HepG2 (cell line): ENCODE measurements at regions not wholly inside any gene's neighbourhood (a gene's known extent, or its start where the extent isn't known, plus 50 kb on each side); places are given as distances from the start of the nearest gene placed in this dataset.

Experiments
- ATAC-seq: fragments of 200-7000 bp; cut with Tn5 transposase; 3 replicates; pipeline ENCODE4 v1.9.1; 2020; ENCODE audit warnings: mild to moderate bottlenecking, moderate library complexity
- BruUV-seq: library from RNA; stranded (reverse); fragments of 400-500 nt; replicated peaks from 2 replicates; lab custom pipeline; 2021; lab: Mats Ljungman, UMichigan
- CTCF ChIA-PET: fragments of 300-600 bp; formaldehyde crosslinking; extraction: SDS; loops from one replicate; lab custom pipeline; 2021; ENCODE audit warnings: low total read pairs, inconsistent platforms, low intra/inter-chr PET ratio; lab: Yijun Ruan, JAX
- POLR2A ChIA-PET: fragments of 350-600 bp; sonication (Branson Sonifier 250); formaldehyde crosslinking; loops from one replicate; lab custom pipeline; 2020; ENCODE audit warnings: antibody characterized with exemption, inconsistent platforms; lab: Yijun Ruan, JAX
- DNase-seq: peaks from one replicate; pipeline ENCODE4 v3.0.0-alpha.2; 2015; ENCODE audit warnings: low spot score
- FAIRE-seq: peaks from 3 replicates; lab custom pipeline; 2011; peaks lifted over from hg19 to GRCh38; lab: Jason Lieb, UNC
- H2AFZ ChIP-seq: one replicate; pipeline ENCODE4 v1.6.1; 2011; ENCODE audit warnings: low read length, inconsistent platforms
- H3K27ac ChIP-seq: fragments of 300-600 bp; 3 replicates; pipeline ENCODE4 v1.8.0; 2011; ENCODE audit warnings: mixed run types, mild to moderate bottlenecking, mixed read lengths, low read length, inconsistent platforms; ENCODE audit not compliant: insufficient read depth; ENCODE audit errors: extremely low read length
- H3K27me3 ChIP-seq, 2 experiments: fragments of 200-600 bp in 1 of 2; 2 replicates in 1 of 2; 3 replicates in 1 of 2; pipeline versions ENCODE4 v1.6.0 to v1.8.0; 2011; ENCODE audit warnings: low read length in 2 of 2, mild to moderate bottlenecking in 2 of 2, moderate library complexity in 2 of 2, inconsistent platforms in 1 of 2; ENCODE audit not compliant: insufficient read depth in 2 of 2, control insufficient read depth in 1 of 2
- H3K36me3 ChIP-seq, 2 experiments: fragments of 200-600 bp in 1 of 2; replicated peaks in 1 of 2; 2 replicates in 1 of 2; 3 replicates in 1 of 2; pipeline versions ENCODE4 v1.5.1 to v1.8.0; 2011; ENCODE audit warnings: low read length in 2 of 2, inconsistent platforms in 1 of 2; ENCODE audit not compliant: insufficient read depth in 2 of 2, control insufficient read depth in 1 of 2
- H3K4me1 ChIP-seq: 2 replicates; pipeline ENCODE4 v1.5.1; 2012; ENCODE audit warnings: low read length, inconsistent platforms; ENCODE audit not compliant: insufficient read depth
- H3K4me2 ChIP-seq: 2 replicates; pipeline ENCODE4 v1.6.0; 2011; ENCODE audit warnings: low read depth, low read length, inconsistent platforms
- H3K4me3 ChIP-seq, 3 experiments: fragments of 200-600 bp in 1 of 3; sonication (generic), shearing (Covaris generic) in 1 of 3; replicated peaks in 1 of 3; 2 replicates each; pipeline ENCODE4 v1.5.1; 2011 to 2016; ENCODE audit warnings: low read length in 3 of 3, inconsistent platforms in 2 of 3, low read depth in 2 of 3, mild to moderate bottlenecking in 2 of 3, control low read depth in 1 of 3, mixed read lengths in 1 of 3; ENCODE audit not compliant: insufficient read depth in 1 of 3
- H3K79me2 ChIP-seq: one replicate; pipeline ENCODE4 v1.6.1; 2011; ENCODE audit warnings: low read length, inconsistent platforms; ENCODE audit not compliant: insufficient read depth
- H3K9ac ChIP-seq: 2 replicates; pipeline ENCODE4 v1.6.0; 2011; ENCODE audit warnings: mild to moderate bottlenecking, low read depth, low read length, inconsistent platforms; ENCODE audit not compliant: insufficient read depth
- H3K9me3 ChIP-seq: 2 replicates; pipeline ENCODE4 v1.5.1; 2012; ENCODE audit warnings: mild to moderate bottlenecking, low read length
- H4K20me1 ChIP-seq: 2 replicates; pipeline ENCODE4 v1.6.0; 2011; ENCODE audit warnings: inconsistent platforms, mild to moderate bottlenecking, low read length, moderate library complexity; ENCODE audit not compliant: insufficient read depth
- MEIS2 ChIP-seq: sonication (generic); formaldehyde crosslinking; IDR thresholded peaks from 2 replicates; pipeline ENCODE4 v1.9.0; 2021; ENCODE audit warnings: mild to moderate bottlenecking, missing genetic modification reagents
- SMAD3 ChIP-seq: sonication (generic); formaldehyde crosslinking; IDR thresholded peaks from 2 replicates; pipeline ENCODE4 v1.4.0; 2020; ENCODE audit warnings: missing genetic modification reagents
- SP5 ChIP-seq: IDR thresholded peaks from 2 replicates; pipeline ENCODE4 v1.6.1; 2016; ENCODE audit warnings: low read depth, borderline replicate concordance
- TBX3 ChIP-seq: fragments of 450-650 bp; IDR thresholded peaks from 2 replicates; pipeline ENCODE4 v1.6.1; 2017; ENCODE audit warnings: antibody characterized with exemption, mild to moderate bottlenecking, inconsistent platforms, borderline replicate concordance
- ZFYVE20 ChIP-seq: sonication (generic); formaldehyde crosslinking; IDR thresholded peaks from 2 replicates; pipeline ENCODE4 v1.8.0; 2023; ENCODE audit warnings: low read depth, mild to moderate bottlenecking, moderate library complexity, missing genetic modification reagents, borderline replicate concordance
- ZNF274 ChIP-seq: sonication (generic); formaldehyde crosslinking; IDR thresholded peaks from 2 replicates; pipeline ENCODE4 v1.5.1; 2020; ENCODE audit warnings: mild to moderate bottlenecking, missing genetic modification reagents
- ZNF337 ChIP-seq: sonication (generic); formaldehyde crosslinking; IDR thresholded peaks from 2 replicates; pipeline ENCODE4 v1.5.1; 2020; ENCODE audit warnings: missing genetic modification reagents, low read depth, mild to moderate bottlenecking, borderline replicate concordance
- ZNF33A ChIP-seq: sonication (generic); formaldehyde crosslinking; IDR thresholded peaks from 2 replicates; pipeline ENCODE4 v1.5.1; 2020; ENCODE audit warnings: missing genetic modification reagents, mild to moderate bottlenecking, moderate library complexity, borderline replicate concordance
- WGBS: methylation state at CpG from one replicate; pipeline ENCODE4 v1.1.6; 2017; ENCODE audit warnings: low lambda C conversion rate; 5-methylcytosine and 5-hydroxymethylcytosine counted together
- in situ Hi-C: cut with HindIII; loops from 2 replicates; pipeline ENCODE4 v1.10.0; 2017; ENCODE audit warnings: low pct_unique_long_range_greater_than_20kb; ENCODE audit not compliant: extremely low pct_ligation_motif_present
- intact Hi-C: fragments of 100-400 bp; cut with micrococcal nuclease; formaldehyde crosslinking; loops from one replicate; pipeline ENCODE4 v1.10.0; 2022; ENCODE audit not compliant: unreplicated experiment
- TF ChIP-seq, protein P1 (sequence below): IDR thresholded peaks from 2 replicates; pipeline ENCODE4 v1.6.1; 2016; ENCODE audit warnings: missing genetic modification reagents, missing compliant biosample characterization
- TF ChIP-seq, protein P2 (sequence below): IDR thresholded peaks from 2 replicates; pipeline ENCODE4 v1.6.1; 2016; ENCODE audit warnings: mild to moderate bottlenecking, missing biosample characterization, missing genetic modification reagents
- TF ChIP-seq, protein P3 (sequence below): sonication (generic); formaldehyde crosslinking; IDR thresholded peaks from 2 replicates; pipeline ENCODE4 v1.8.1; 2023; ENCODE audit warnings: mild to moderate bottlenecking, missing genetic modification reagents

DNA sequence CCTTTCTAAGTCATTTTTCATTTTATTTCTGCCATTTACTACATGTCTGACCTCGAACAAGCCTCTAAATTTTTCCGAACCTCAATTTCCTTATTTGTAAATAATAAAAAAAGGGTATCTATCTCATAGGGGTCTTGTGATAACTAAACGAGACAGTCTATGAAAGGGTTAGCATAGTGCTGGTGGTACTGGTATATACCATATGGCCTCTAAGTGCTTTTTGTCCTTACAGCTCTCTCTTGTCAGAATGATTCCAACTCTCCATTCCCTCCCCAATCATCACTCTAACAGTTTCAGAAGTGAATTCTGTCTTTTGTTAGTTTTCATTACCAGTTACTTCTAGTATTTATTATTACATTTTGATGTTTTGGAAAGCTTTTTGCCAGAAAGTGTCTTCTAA, 85.5 kb upstream of the ACTBL2 start (continued):
- no peak for TF ChIP-seq ZNF337 (CRISPR knock-in tag)

DNA sequence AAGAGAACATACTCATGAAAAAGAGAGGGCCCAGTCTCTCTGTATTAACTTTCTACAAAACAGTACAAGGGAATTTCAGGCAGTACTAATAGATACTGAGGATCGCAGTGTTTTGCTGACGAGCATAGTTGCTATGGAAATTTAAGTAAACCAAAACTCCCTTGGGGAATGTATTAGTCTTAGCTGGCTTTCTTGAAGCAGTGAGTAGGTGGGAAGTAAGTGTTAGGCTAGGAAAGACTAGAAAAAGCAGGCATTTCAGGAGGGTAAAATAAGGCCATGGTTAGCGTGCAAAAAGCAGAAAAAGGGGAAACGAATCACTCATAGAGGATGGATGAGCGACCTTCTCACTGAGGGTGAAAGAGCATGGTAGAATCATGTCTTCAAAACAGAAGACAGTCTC, 84.3 kb upstream of the ACTBL2 start:
- Histone ChIP-seq H4K20me1 (no peaks in the 10 kb centered on the region), H3K79me2 (no peaks in the 10 kb centered on the region), H3K27ac (no peak overlapping the region), H3K4me1 (no peaks in the 10 kb centered on the region), H2AFZ (no peak overlapping the region), H3K9ac (no peak overlapping the region), H3K9me3 (no peaks in the 10 kb centered on the region), H3K36me3 (no peaks in the 10 kb centered on the region), H3K27me3 (no peaks in the 10 kb centered on the region), H3K4me3 (no peak overlapping the region), H3K4me2 (no peak overlapping the region)
- no TSS peak for BruUV-seq
- in situ Hi-C loops (no loop called here), intact Hi-C loops (no loop called here)
- no peak for FAIRE-seq
- WGBS = 22% methylated on average over 5 of the region's 5 CpGs
- no peak for DNase-seq
- ChIA-PET POLR2A (no interaction called here), CTCF (no interaction called here)
- ATAC-seq = no peak
- TF ChIP-seq MEIS2 (CRISPR knock-in tag) (no peak), TBX3 (no peak), ZFYVE20 (no peak), SMAD3 (CRISPR knock-in tag) (no peak), ZNF274 (CRISPR knock-in tag) (no peak), ZNF33A (CRISPR knock-in tag) (no peak), SP5 (CRISPR knock-in tag) (no peak)
- TF ChIP-seq, protein P1, sequence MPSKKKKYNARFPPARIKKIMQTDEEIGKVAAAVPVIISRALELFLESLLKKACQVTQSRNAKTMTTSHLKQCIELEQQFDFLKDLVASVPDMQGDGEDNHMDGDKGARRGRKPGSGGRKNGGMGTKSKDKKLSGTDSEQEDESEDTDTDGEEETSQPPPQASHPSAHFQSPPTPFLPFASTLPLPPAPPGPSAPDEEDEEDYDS (CRISPR knock-in tag) = no peak
- TF ChIP-seq, protein P2, sequence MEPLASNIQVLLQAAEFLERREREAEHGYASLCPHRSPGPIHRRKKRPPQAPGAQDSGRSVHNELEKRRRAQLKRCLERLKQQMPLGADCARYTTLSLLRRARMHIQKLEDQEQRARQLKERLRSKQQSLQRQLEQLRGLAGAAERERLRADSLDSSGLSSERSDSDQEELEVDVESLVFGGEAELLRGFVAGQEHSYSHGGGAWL (CRISPR knock-in tag) = no peak
- TF ChIP-seq, protein P3, sequence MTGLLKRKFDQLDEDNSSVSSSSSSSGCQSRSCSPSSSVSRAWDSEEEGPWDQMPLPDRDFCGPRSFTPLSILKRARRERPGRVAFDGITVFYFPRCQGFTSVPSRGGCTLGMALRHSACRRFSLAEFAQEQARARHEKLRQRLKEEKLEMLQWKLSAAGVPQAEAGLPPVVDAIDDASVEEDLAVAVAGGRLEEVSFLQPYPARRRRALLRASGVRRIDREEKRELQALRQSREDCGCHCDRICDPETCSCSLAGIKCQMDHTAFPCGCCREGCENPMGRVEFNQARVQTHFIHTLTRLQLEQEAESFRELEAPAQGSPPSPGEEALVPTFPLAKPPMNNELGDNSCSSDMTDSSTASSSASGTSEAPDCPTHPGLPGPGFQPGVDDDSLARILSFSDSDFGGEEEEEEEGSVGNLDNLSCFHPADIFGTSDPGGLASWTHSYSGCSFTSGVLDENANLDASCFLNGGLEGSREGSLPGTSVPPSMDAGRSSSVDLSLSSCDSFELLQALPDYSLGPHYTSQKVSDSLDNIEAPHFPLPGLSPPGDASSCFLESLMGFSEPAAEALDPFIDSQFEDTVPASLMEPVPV (CRISPR knock-in tag) = no peak
